ENCODE measurements at regions not wholly inside any gene's neighbourhood (a gene's known extent, or its start where the extent isn't known, plus 50 kb on each side); places are given as distances from the start of the nearest gene placed in this dataset.

- in situ Hi-C loops (cut with HindIII; ENCODE audit: low sequenced_read_pairs): no loop called here
Observed at GRCh38 chr14:96617635-96618034, 115.5 kb downstream of the PAPOLA start.

DNA sequence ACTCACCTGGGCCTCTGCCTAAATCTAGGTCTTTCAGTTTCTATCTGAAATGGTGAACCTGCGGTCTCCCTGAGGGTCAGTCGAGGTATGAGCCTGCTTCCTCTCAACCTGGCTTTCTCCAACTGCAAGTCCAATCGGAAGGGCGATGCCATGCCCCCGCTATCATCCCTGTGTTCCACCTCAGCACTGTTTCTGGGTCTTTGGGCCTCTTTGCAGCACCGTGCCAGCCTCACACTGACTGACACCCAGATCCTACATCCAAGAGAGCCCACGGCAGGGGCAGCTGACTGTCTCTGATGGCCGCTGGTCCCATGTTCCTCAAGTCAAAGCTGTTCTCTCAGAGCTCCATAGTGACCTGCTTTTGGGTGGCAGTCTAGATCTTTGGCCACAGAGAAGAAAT is 120.7 kb downstream of the PAPOLA start:
- in situ Hi-C loops (cut with HindIII; ENCODE audit: low sequenced_read_pairs): no loop called here

DNA sequence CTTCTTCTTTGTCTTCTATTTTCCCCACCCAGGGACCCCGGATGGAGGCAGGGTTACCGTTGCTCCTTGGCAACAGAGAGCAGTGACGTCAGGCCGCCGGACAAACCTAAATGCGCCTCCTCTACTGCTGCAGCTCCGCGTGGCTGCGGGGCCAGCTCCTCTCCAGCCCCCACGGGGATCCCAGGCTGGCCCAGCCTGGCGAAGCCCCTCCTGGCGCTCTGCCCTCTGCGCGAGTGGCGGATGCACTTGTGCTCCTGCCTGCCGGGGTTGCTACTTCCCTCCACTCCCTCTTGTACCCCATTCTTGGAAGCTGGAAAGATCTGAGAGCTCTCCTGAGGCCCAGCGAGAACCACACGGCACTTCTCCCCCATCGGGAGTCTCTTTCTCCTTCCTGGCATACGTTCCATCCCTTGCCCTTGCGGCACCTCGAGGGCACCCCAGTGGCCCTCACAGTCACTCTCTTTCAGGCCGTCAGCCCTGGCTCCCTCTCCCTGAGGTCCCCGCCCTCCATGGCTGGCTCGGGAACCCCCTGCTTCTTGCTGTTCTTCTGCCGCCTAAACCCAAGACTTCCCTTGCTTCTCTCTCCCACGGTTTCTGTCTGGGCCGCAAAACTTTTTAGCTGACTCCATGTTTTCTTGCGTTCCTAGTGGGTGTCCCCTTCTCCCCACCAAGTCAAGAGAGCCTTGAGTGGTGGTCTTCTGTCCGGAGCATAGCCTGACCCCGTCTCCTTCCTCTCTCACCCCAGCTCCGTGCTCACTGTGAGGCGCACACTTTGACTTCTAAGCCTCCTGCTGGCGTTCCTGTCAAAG is 121.7 kb downstream of the PAPOLA start:
- in situ Hi-C loops (cut with HindIII; ENCODE audit: low sequenced_read_pairs): no loop called here

- in situ Hi-C loops (cut with HindIII; ENCODE audit: low sequenced_read_pairs): no loop called here
Observed at GRCh38 chr14:96624661-96625425, 122.7 kb downstream of the PAPOLA start.

DNA sequence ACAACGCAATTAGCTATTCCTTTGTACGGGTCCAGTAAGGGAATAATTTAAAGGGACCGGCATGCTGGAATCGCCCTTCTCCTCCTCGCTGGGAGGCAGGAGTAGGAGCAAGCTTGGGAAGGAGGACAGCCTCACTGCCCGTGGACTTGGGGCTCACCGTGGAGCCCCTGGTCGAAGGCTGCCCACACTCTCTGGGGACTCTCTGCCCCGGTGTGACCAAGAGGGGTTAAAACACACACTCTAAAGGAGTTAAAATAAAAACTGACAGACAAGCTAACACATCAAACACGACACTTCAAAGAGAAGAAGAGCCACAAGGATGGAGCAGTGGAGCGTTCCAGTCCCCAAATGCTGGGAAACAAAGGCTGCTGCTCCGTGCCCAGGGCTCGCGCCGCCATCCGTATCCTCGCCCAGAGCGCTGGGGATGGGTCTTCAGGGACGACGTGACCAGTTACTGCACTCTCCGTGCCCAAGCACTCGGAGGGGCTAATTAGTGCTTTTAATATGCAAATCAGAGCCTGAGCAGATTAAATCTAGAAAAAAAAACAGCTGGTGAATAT is 123.3 kb downstream of the PAPOLA start:
- in situ Hi-C loops (cut with HindIII; ENCODE audit: low sequenced_read_pairs): no loop called here

GRCh38 chr14:96626121-96626768 is 124.1 kb downstream of the PAPOLA start:
- in situ Hi-C loops (cut with HindIII; ENCODE audit: low sequenced_read_pairs): no loop called here

DNA sequence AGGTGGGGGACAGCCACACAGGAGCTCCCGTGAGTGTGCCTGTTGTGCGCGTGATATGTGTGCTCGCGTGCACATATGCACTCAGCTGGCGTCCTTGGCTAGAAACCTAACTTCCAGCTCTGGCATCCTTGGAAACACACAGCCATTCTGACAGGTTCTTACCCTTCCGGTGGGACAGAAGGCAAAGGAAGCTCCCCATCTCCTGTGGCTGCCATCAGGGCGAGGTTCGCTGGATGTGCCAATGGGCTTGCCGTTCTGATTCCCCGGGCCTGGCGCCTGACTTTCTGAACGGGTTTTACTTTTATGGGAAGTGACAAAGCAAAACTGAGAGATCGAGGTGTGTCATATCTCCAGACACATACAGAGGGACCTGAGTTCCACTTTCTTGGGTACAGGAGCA is 124.7 kb downstream of the PAPOLA start:
- in situ Hi-C loops (cut with HindIII; ENCODE audit: low sequenced_read_pairs): no loop called here

DNA sequence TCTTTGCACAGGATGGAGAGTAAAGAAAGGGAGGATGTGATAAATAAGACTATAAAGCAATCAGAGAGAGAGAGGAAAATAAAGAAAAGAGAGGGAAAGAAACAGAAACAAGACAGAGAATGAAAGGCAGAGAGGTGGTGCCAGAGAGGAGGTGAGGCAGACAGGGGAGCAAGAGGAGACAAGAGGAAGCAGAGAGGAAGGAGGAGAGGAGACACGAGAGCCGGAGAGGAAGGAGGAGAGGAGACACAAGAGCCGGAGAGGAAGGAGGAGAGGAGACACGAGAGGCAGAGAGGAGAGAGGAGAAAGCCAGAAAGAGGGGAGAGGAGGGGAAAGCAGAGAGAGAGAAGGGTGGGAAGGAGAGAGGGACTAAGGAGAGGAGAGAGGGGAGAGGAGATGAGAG is 125.2 kb downstream of the PAPOLA start:
- in situ Hi-C loops (cut with HindIII; ENCODE audit: low sequenced_read_pairs): no loop called here

DNA sequence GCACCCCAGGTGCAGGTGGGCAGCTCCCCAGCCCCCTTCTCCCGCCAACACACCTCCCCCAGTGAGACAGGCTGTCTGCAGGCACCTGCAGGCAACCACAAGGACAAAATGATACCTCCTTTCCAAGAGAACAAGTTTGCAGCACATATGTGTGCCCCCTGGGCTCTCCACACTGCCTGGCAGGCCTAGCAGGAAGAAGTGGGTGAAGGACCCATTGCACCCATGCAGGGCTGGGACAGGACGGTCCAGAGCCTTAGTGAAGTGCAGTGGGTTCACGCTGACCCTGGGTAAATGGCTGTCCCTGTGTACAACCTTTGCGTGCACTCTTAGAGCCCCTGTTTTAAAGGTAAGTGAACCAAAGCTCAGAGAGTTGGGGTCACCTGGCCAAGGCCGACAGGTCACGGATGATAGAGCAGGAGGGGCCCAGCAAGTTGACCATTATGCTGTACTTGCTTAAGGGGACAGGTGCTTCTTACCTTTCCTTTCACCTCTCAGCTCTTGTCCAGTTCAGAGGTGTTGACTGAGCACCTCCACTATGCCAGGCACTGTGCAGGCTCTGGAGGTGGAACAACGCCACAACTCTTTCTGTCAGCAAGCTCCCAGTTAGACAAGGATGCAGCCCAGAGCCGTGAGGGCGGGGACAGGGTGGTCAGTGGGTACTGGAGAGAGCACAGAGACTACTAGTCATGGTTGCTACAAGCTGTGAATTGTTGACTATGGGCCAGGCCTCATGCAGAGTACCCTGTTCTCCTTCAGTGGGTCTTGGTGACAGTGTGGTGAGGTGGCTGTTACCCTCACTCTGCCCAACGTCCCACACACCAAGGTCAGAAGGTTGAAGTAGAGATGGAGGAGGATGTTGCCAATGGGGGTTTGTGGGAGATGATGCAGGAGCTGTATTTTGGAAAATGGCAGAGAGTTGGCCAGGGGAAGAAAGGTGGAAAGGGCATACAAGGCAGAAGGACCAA is 125.9 kb downstream of the PAPOLA start:
- in situ Hi-C loops (cut with HindIII; ENCODE audit: low sequenced_read_pairs): no loop called here

DNA sequence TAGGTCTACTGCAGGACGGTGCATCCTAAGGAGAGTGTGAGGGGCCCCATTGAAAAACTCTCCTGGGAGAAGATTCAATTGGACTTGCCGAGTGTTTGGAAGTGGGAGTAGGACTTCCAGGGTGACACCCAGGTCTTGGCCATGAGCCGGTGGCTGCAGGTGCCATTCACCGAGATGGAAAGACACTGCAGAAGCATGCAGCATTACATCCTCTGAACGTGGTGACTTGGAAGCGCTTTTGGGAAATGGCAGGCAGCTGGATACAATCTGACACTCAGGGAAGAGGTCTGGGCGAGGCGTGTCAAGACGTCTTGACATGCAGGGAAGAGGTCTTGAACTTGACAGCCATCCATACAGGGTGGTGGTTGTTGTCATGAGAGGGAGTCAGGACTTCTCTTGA is 126.9 kb downstream of the PAPOLA start:
- in situ Hi-C loops (cut with HindIII; ENCODE audit: low sequenced_read_pairs): no loop called here

DNA sequence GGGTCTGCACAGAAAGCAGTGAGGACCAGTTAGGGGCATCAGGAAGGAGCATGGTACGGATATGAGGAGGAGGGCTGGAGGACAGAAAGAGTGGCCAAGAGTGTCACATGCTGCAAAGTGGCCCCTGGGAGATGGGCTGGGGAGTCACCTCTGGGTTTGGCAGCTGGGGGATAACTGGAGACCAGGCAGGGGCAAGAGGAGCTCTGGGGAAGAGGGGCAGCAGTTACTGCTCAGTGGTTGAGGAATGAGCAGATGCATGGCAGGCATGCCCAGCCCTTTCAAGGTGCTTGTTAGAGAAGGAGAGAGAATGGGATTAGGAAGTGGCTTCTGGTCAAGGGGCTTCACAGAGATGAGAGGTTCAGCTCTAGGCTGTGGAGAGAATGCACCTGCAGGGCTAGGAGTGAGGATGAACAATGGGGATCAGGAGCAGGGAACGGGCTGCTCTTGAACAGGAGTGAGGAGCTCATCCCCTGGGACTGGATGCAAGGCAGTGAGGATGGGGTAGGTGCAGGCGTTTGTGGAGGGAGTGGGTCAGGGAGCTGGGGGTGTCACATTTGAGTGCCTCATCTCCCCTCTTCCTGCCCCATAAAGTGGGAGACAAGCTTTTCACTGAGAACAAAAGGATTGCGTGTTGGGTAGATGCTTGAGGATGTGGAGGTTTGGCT is 127.5 kb downstream of the PAPOLA start:
- in situ Hi-C loops (cut with HindIII; ENCODE audit: low sequenced_read_pairs): no loop called here

GRCh38 chr14:96630281-96630680 is 128.1 kb downstream of the PAPOLA start:
- in situ Hi-C loops (cut with HindIII; ENCODE audit: low sequenced_read_pairs): no loop called here

DNA sequence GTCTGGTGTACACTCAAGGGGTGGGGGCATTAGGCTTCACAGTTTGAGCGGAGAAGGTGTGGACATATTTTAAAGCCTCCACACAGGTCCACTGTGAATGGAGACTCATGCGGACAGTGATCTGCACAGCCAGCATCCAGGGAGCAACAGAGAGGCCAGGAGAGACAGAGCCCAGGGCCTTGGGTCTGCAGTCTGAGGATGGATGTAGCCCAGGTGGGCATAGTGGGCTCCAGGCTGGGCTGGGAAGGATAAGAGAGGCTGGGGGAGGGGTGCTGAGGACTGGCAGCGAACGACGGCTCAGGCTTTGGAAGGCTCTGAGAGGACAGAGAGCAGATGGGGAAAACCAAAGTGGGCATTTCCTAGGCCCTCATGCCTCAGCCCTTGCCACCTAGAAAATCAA is 128.8 kb downstream of the PAPOLA start:
- in situ Hi-C loops (cut with HindIII; ENCODE audit: low sequenced_read_pairs): no loop called here

GRCh38 chr14:96631621-96632362 is 129.6 kb downstream of the PAPOLA start:
- in situ Hi-C loops (cut with HindIII; ENCODE audit: low sequenced_read_pairs): no loop called here

DNA sequence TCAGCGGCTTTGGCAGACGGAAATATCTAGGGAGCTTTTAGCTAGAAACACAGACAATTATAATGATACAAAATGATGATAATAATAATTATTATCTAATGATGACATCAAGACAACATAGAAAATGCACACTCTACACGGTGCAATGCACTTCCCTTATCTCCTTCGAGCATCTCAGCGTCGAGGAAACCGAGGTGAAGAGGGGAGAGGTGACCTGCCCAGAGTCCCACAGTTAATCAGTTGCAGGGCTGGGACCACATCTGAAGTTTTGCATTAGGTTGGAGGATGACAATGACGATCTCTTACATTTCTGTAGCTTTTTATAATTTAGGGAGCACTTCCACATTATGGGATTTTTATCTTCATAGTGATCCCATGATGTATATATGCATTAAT is 130.2 kb downstream of the PAPOLA start:
- in situ Hi-C loops (cut with HindIII; ENCODE audit: low sequenced_read_pairs): no loop called here

DNA sequence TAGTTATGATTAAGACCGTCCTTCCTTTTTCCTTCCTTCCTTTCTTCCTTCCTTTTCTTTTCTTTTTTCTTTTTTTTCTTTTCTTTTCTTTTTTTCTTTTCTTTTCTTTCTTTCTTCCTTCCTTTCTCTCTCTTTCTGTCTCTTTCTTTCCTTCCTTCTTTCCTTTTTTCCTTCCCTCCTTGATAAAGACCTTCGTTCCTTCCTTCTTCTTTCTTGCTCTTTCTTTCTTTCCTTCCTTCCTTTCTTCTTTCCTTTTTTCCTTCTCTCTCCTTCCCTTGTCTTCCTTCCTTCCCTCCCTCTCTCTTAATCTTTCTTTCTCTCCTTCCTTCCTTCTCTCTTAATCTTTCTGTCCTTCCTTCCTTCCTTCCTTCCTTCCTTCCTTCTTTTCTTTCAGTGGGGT is 130.9 kb downstream of the PAPOLA start:
- in situ Hi-C loops (cut with HindIII; ENCODE audit: low sequenced_read_pairs): no loop called here

DNA sequence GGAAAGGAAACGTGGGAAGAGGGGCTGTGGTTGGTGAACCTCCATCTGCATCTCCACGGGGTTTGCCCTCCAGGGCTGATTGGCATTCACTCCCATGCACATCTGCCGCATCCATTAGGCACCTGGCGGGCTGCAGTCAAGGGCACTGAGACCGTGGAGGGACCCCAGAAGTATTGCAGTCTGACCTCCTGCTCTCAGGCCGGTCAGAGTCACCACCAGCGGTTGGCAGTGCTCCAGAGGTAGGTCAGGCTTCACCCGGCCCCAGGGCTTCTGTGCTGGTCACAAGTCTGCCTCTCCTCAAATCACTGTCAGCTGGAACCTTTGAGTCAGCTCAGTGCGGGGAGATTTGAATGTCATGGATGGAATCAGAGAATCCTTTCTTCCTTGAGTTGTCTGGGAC is 132.3 kb downstream of the PAPOLA start:
- in situ Hi-C loops (cut with HindIII; ENCODE audit: low sequenced_read_pairs): no loop called here

- in situ Hi-C loops (cut with HindIII; ENCODE audit: low sequenced_read_pairs): no loop called here
Observed at GRCh38 chr14:96634896-96635295, 132.7 kb downstream of the PAPOLA start.

DNA sequence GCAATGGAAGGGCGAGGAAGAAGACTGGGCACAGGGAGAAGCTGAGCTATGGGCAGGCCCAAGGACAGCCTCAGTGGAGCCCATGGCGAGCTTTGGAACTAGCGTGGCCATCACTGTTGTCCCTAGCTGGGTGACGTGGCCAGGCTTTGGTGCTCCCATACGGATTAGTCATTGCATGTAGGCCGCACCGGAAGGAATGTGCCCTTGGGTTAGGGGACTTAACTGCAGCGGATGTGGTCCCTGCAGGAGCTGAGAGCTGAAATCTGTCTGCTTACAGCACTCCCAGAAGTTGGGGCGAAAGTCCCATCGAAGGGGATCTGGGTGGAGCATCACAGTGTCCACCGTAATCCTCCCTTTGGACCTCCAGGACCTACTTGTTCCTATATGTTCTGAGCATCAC is 133.7 kb downstream of the PAPOLA start:
- in situ Hi-C loops (cut with HindIII; ENCODE audit: low sequenced_read_pairs): no loop called here

All from endothelial cell of hepatic sinusoid (primary cell).